ENCODE measurements at regions not wholly inside any gene's neighbourhood (a gene's known extent, or its start where the extent isn't known, plus 50 kb on each side); places are given as distances from the start of the nearest gene placed in this dataset.

DNA sequence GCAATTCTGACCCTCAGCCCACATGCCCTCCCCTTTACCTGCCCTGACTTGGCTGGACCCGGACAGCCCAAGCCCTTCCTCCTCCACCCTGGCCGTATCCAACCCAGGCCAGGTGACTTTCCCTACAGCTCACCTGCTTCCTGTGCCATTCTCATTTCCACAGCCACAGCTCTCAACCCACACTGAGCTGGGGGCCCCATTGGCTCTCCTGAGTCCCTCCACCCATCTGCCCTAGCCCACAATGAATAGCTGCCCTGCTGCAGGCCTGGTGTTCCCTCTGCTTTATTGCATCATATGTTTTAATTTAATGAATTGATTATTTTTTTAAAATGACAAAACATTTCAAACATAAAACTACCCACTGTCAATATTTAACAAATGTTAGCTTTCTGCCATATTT is 118.5 kb upstream of the BACH2 start:
- POLR2A ChIA-PET: no interaction called here
- H3K27me3 ChIP-seq (ENCODE audit: control insufficient read depth in 2 of 2, insufficient read depth in 2 of 2, low read length in 2 of 2): peaks cover 0 to 3% of the 10 kb centered on the region in 2 experiments
- no peak overlapping the region for H3K9ac ChIP-seq (replicated peaks; ENCODE audit: extremely low read depth, insufficient read depth, low read length)
- DNase-seq (ENCODE audit: low read depth, low spot score): no peak
- no peaks in the 10 kb centered on the region for H3K9me1 ChIP-seq (replicated peaks; ENCODE audit: control insufficient read depth, extremely low read depth, insufficient read depth, low read length)
- H3K79me2 ChIP-seq (ENCODE audit: control insufficient read depth, insufficient read depth, low read length): no peaks in the 10 kb centered on the region
- no peaks in the 10 kb centered on the region for H4K20me1 ChIP-seq (replicated peaks; ENCODE audit: control insufficient read depth, extremely low read depth, insufficient read depth, low read length)
- H2AFZ ChIP-seq (ENCODE audit: low read depth, low read length): no peak overlapping the region
- no peak for FAIRE-seq
- TF ChIP-seq, protein P1, sequence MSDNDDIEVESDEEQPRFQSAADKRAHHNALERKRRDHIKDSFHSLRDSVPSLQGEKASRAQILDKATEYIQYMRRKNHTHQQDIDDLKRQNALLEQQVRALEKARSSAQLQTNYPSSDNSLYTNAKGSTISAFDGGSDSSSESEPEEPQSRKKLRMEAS (IDR thresholded peaks at IDR 0.05; ENCODE audit: insufficient read depth, insufficient read length): no peak
- TF ChIP-seq EZH2 (IDR thresholded peaks at IDR 0.05; ENCODE audit: borderline replicate concordance, low read depth, low read length, severe bottlenecking): no peak
- no peak for TF ChIP-seq GATA2 (IDR thresholded peaks at IDR 0.05; ENCODE audit: insufficient read depth, insufficient read length, low read depth, low read length)
- TF ChIP-seq POLR2AphosphoS5 (IDR thresholded peaks at IDR 0.05; ENCODE audit: insufficient read depth, low read depth, low read length): no peak
- no peak for TF ChIP-seq FOS (IDR thresholded peaks at IDR 0.05; ENCODE audit: borderline replicate concordance, insufficient read depth, low read length)
- TF ChIP-seq POLR2A (IDR thresholded peaks at IDR 0.05; ENCODE audit: low read depth, low read length): no peak
- no peak for TF ChIP-seq JUN (IDR thresholded peaks at IDR 0.05; ENCODE audit: borderline replicate concordance, insufficient read depth, insufficient read length, low read depth)
- TF ChIP-seq MYC (IDR thresholded peaks at IDR 0.05; ENCODE audit: low read depth, low read length): no peak
- TF ChIP-seq, protein P2, sequence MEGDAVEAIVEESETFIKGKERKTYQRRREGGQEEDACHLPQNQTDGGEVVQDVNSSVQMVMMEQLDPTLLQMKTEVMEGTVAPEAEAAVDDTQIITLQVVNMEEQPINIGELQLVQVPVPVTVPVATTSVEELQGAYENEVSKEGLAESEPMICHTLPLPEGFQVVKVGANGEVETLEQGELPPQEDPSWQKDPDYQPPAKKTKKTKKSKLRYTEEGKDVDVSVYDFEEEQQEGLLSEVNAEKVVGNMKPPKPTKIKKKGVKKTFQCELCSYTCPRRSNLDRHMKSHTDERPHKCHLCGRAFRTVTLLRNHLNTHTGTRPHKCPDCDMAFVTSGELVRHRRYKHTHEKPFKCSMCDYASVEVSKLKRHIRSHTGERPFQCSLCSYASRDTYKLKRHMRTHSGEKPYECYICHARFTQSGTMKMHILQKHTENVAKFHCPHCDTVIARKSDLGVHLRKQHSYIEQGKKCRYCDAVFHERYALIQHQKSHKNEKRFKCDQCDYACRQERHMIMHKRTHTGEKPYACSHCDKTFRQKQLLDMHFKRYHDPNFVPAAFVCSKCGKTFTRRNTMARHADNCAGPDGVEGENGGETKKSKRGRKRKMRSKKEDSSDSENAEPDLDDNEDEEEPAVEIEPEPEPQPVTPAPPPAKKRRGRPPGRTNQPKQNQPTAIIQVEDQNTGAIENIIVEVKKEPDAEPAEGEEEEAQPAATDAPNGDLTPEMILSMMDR (IDR thresholded peaks at IDR 0.05; ENCODE audit: extremely low read depth in 1 of 2, insufficient read depth in 1 of 2, low read depth in 1 of 2, low read length in 2 of 2): no peak
- no TSS peak for BruUV-seq (replicated peaks)
- H3K4me3 ChIP-seq (replicated peaks in 1 of 3; ENCODE audit: insufficient read depth in 1 of 3, low read depth in 1 of 3, low read length in 3 of 3): no peak overlapping the region
- H3K36me3 ChIP-seq (ENCODE audit: control insufficient read depth in 2 of 2, extremely low read depth in 1 of 2, insufficient read depth in 2 of 2, low read length in 2 of 2): no peaks in the 10 kb centered on the region
- no peaks in the 10 kb centered on the region for H3K9me3 ChIP-seq (replicated peaks; ENCODE audit: control insufficient read depth, insufficient read depth, low read length)
- H3K4me1 ChIP-seq (ENCODE audit: control insufficient read depth, extremely low read depth, insufficient read depth, low read length): no peaks in the 10 kb centered on the region
- dilution Hi-C loops (cut with MboI; ENCODE audit: extremely low pct_ligation_motif_present, low sequenced_read_pairs): no loop called here
- intact Hi-C loops (cut with micrococcal nuclease): no loop called here
- H3K4me2 ChIP-seq (ENCODE audit: insufficient read depth, low read length): no peak overlapping the region
- CTCF ChIA-PET: interaction anchor here (1.0 to 2.6 kb wide), 4 partner anchors 22 to 64 kb away, joined by 3 to 6 read pairs (median 3); no protein-coding TSS in a partner anchor
- H3K27ac ChIP-seq (ENCODE audit: insufficient read depth, low read depth, low read length): no peak overlapping the region

Data from endothelial cell of umbilical vein (primary cell).